ENCODE measurements at regions not wholly inside any gene's neighbourhood (a gene's known extent, or its start where the extent isn't known, plus 50 kb on each side); places are given as distances from the start of the nearest gene placed in this dataset.

DNA sequence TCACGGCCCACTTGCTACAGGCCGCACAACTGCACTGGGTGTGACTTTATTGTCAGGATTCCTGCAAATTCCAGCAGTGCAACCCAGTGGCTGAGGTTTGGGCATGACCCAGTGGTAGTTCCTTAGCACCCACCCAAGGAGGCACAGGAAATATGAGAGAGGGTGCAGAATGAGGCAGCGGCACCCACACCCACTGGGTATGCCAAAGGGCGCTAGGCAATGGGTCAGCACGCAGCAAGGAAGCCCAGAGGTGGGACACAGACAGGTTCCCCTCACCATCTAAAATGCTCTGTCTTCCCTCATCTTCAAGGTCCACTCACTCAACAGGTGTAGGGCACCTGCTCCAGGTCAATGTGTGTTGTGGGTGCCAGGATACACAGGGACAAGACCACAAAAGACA lies 357.8 kb upstream of the MKI67 start:
- no peak overlapping the region for H3K4me3 ChIP-seq (ENCODE audit: low read length)
- TF ChIP-seq, protein P1, sequence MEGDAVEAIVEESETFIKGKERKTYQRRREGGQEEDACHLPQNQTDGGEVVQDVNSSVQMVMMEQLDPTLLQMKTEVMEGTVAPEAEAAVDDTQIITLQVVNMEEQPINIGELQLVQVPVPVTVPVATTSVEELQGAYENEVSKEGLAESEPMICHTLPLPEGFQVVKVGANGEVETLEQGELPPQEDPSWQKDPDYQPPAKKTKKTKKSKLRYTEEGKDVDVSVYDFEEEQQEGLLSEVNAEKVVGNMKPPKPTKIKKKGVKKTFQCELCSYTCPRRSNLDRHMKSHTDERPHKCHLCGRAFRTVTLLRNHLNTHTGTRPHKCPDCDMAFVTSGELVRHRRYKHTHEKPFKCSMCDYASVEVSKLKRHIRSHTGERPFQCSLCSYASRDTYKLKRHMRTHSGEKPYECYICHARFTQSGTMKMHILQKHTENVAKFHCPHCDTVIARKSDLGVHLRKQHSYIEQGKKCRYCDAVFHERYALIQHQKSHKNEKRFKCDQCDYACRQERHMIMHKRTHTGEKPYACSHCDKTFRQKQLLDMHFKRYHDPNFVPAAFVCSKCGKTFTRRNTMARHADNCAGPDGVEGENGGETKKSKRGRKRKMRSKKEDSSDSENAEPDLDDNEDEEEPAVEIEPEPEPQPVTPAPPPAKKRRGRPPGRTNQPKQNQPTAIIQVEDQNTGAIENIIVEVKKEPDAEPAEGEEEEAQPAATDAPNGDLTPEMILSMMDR (IDR thresholded peaks at IDR 0.05; ENCODE audit: insufficient read depth, low read depth, low read length, missing control alignments), result no peak
- DNase-seq (ENCODE audit: low read depth), result no peak

DNA sequence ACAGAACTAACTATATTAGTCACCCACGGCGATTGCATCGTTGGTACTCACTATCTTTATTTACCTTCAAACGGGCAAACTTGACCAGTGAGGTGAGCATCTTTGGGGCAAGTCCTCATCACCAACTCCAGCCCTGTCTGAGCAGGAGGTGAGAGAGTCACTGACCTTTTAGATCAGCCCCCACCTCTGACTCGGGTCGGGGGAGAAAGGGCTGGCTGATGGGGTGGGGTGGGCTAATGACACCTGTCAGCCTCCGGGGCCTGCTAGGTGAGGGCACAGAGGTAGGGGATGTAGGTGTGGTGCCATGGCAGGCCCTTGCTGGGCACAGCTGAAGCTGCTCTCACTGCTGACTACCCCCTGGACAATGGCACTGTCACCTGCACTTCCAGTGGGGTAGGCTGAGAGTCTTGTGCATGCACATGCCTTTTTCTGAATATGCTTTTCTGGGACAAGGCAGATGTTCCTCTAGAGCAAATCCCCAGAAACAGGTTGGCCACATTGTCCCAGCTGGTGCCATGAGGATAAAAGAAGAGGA lies 359.5 kb upstream of the MKI67 start:
- TF ChIP-seq, protein P1 (IDR thresholded peaks at IDR 0.05; ENCODE audit: insufficient read depth, low read depth, low read length, missing control alignments), result no peak
- no peak for DNase-seq (ENCODE audit: low read depth)
- no peak overlapping the region for H3K4me3 ChIP-seq (ENCODE audit: low read length)

DNA sequence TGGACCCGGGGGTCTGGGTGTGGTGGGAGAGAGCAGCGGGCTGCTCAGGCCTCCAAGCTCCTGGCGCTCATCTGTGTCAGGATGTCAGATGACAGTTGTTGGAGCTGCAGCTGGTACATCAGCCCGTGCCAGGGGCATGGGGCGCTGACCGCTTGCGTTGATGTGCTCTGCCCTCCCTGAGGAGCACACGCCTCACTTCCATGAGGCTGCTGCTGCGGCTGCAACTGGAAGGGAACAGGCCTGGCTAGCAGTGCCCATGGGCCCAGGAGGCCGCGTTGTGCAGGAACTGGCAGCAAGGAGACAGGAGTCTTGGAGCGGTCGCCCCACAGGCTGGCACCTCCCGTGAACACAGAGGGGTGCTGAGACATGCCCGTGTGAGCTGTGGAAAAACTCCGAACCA lies 361.3 kb upstream of the MKI67 start:
- H3K4me3 ChIP-seq (ENCODE audit: low read length), result no peak overlapping the region
- TF ChIP-seq, protein P1 (IDR thresholded peaks at IDR 0.05; ENCODE audit: insufficient read depth, low read depth, low read length, missing control alignments), result no peak
- no peak for DNase-seq (ENCODE audit: low read depth)

DNA sequence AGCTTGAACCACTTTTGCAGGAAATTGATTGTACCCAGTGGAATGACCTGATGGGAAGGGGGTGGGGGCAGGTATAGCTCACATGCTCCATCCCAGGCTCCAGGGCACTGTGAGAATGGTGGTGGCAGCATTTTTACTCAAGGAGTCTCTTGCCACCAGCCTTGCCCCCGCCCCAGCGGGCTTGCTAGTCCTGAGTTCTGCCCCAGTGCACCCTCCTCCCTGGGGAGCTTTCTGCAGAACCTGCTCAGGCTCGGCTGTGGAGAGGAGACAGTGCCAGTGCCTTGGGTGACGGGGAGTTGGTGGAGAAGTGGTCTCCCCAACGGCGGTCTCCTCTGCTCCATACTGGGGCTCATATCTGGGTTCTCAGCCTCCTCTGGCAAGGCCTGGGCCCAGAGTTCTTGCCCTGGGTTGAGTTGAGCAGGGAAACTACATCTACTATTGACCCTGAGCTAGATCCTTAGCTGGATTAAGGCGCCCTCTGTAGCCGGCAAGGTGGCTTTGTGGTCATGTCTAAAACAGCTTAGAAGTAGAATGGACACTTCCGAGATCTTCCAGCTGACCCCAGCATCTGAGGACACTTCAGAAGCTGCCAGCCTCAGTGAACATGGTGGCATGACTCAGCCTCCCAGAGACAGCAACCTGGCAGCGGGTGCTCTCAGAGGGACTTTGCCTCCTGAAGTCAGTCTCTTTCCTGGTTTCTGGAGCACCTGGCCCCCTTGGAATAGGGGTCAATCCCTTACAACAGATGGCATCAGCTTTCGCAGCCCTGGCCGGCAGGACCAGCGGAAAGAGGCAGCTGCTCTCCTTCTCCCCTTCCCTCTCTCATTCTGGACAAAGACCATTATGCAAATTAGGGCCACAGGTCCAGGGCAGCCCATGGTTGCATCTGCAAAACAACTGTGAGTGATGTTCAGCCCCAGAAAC lies 363.4 kb upstream of the MKI67 start:
- DNase-seq (ENCODE audit: low read depth), result no peak
- no peak overlapping the region for H3K4me3 ChIP-seq (ENCODE audit: low read length)
- TF ChIP-seq, protein P1 (IDR thresholded peaks at IDR 0.05; ENCODE audit: insufficient read depth, low read depth, low read length, missing control alignments), result no peak

DNA sequence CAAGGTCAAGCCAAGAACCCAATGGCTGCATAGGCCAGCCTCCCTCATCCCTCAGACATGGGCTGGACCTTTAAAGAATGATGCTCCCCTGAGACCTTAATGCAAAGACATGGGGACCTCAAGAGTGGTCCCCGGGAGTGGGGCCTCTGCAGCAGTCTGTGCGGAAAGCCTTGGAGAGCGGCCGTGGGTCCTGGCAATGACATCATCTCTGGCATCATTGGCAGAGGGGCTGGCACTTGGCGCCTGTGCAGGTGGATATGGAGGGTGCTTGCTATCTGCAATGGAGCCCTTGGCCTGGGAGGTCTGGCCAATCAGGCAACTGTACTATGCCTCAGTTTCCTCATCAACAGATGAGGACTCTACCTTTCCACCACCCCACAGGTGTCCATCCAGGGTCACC lies 365.5 kb upstream of the MKI67 start:
- no peak overlapping the region for H3K4me3 ChIP-seq (ENCODE audit: low read length)
- TF ChIP-seq, protein P1 (IDR thresholded peaks at IDR 0.05; ENCODE audit: insufficient read depth, low read depth, low read length, missing control alignments), result no peak
- DNase-seq (ENCODE audit: low read depth), result no peak

DNA sequence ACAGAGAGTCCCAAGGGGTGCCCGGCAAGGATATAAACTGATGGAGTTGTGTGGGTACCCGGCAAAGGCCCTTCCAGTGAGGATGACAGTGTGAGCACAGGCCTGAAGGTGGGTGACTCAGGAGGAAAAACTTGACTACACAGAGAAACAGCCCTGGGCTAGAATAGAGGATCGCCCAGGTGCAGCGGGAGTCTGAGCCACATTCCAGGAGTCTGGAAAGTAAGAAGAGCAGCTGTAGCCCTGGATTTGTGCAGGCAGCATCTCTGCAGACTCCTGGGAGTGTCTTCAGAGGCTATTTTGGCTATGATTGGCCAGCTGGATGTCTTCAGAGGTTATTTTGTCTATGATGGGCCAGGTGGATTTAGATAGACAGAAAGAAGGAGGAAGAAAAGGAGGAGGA lies 367.6 kb upstream of the MKI67 start:
- DNase-seq (ENCODE audit: low read depth), result no peak
- TF ChIP-seq, protein P1 (IDR thresholded peaks at IDR 0.05; ENCODE audit: insufficient read depth, low read depth, low read length, missing control alignments), result no peak
- no peak overlapping the region for H3K4me3 ChIP-seq (ENCODE audit: low read length)

All from epithelial cell of esophagus (primary cell).